ENCODE measurements at regions not wholly inside any gene's neighbourhood (a gene's known extent, or its start where the extent isn't known, plus 50 kb on each side); places are given as distances from the start of the nearest gene placed in this dataset.

DNA sequence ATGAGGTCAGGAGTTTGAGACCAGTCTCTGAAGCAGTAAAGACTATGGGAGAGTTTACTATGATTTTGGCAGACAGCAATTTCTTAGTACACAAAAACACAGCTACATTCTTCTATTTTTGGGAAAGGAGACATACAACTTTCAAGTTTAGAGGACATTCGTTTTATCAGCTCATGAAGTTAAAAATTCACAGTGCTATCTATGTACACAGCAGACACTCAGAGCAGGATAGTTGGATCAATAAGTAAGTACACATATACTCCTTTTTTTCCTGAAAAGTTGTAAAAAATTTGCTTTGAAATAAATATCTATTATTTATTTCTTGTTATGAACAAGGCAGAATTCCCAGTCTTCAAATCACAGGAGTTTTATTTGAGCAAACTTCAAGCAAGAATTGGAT, 159.7 kb downstream of the SERPINI1 start:
- no peak for DNase-seq (ENCODE audit: low spot score)

DNA sequence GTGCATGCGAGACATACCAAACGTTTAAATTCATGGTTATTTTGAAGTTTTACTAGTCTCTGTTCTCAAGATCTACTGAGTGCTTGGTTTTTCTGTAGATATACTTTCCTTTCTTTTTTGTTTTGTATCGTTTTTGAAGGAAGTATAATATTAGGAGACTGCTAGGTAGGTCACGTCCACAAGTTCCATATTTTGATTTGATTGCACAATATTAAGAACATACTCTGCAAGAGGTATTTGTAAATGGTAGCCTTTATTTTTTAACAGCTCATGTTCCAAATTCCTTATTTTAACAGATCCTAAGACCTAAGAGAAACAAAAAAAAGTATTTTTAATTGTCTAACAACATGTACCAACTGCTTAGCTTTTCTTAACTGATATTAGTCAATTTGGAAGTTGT, 156.7 kb downstream of the SERPINI1 start:
- DNase-seq (ENCODE audit: low spot score), result no peak

DNA sequence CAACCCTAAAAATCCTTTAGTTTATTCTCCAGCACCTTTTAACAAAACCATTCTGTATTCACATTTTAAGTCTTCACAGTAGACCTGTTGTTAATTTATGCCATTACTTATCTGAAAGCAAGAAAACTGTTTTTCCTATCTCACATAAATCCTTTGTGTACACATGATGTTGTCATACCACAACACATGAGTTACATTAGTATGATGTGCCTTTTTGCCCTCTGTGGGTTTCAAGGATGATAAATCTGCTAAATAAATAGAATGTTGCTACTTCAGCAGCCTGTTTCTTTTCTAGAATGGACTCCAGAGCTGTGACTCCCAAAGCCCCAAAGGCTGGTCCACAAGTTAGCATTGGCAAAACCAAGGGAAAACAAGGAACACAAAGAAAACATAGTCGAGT, 151.6 kb downstream of the SERPINI1 start:
- no peak for DNase-seq (ENCODE audit: low spot score)

DNA sequence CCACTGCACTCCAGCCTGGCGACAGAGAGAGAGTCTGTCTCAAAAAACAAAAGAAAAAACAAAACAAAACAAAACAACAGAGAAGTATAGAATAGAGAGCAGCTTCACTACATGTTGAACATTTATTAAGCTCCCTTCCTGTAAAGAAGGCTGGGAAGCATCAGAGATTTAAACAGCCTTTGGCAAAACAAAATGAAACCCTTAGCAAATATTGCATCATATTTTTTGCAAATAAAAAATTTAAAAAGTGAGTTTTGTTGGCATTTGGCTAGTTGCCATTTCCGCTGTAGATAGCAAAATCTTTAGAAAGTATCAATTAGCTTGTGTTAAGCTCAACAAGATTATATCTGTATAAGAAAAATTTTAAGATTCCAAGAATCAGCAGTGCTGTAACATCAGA, 151.2 kb downstream of the SERPINI1 start:
- no peak for DNase-seq (ENCODE audit: low spot score)

DNA sequence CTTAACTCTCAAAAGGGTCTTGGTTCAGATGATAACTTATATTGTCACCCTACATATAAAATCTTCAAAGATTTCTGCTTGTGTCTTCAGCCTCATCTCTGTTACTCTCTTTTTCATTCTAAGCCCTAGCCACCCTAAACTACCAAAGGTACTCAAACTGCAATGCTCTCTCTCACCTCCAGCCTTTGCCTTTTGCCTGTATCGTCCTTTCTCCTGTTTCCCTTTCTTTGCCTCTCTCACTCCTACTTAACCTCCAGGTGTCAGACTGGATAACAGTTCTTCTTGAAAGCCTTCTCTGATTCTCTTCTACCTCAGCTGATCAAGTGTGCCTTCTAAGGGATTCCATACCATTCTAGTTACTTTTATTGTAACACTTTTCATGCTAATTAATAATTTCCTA, 149.8 kb downstream of the SERPINI1 start:
- DNase-seq (ENCODE audit: low spot score), result no peak

DNA sequence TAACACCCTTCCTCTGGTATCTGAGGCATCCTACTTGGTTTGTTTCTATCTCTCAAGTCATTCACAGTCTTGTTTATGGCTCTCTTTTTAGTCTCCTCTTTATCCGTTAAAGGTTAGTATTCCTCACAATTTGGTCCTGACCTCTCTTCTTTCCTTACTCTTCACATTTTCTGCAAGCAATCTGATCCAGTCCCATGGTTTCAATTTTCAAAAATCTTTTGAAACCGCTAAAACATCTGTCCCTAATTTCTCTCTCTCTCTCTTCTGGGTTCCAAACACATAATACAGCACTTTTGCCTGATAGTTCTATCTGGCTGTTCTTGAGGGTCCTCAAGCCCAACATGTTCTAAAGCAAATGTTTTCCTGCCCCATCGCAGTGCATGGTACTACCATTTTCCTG, 149.0 kb downstream of the SERPINI1 start:
- no peak for DNase-seq (ENCODE audit: low spot score)

DNA sequence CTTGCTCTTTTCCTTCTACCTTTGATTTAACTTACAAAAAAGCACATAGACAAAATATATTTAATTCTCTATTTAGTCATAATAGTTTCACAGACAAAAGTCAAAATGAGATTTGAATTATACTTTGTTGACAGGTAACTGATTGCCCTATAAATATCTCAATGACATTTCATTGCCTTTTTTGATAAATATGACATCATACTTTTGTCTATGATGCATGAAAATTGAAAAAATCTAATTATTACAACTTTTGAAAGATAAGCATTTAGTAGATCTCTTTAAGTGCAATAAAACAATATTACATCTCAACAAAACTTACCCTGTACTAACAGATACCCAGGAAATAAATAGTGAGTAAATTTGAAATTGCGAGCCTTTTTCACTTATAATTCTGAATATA, 147.9 kb downstream of the SERPINI1 start:
- no peak for DNase-seq (ENCODE audit: low spot score)

DNA sequence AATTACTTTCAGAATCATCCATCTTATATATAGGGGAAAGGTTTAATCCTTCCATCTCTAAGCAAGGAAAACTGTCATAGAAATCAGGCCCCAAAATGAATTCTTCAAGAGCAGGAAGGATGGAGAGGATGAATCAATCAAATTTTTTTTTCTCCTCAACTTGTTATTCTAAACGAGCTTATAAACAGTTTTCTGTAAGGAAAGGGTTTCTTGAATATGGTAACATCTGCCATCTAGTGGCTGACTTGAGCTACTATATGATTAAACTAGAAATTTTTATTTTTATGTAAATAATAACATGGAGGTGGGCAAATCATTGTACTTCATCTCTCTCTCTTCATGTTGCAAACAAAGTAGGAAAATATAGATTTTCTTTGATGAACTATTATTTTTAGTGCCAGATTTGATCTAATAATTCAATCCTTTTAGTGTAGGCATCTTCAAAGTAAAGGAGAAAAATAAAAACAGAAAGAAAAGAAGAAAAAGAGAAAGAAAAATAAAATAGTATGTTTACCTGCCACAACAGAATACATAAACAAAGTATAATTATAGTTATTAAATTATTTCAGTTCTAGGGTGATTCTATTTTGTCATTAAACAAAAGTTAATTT, 146.6 kb downstream of the SERPINI1 start:
- peak; percentile 2 for DNase-seq (ENCODE audit: low spot score)

DNA sequence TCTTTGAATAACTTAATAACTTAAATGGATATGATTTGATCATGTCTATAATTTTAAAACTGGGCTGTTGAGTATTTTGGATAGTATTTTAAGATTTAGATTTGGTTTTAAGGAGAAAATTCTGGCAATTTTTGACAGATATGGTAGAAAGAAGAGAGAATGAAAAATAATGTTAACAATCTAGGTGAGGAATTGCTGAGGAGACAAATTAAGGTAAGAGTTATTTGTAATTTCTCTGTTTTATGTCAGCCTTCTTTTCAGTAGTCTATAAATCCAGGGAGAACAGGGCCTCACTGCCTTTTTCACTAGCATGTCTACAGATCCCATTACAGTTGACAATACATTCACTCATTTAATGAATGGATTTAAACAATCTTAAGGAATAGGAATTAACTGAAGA, 144.7 kb downstream of the SERPINI1 start:
- DNase-seq (ENCODE audit: low spot score), result no peak

DNA sequence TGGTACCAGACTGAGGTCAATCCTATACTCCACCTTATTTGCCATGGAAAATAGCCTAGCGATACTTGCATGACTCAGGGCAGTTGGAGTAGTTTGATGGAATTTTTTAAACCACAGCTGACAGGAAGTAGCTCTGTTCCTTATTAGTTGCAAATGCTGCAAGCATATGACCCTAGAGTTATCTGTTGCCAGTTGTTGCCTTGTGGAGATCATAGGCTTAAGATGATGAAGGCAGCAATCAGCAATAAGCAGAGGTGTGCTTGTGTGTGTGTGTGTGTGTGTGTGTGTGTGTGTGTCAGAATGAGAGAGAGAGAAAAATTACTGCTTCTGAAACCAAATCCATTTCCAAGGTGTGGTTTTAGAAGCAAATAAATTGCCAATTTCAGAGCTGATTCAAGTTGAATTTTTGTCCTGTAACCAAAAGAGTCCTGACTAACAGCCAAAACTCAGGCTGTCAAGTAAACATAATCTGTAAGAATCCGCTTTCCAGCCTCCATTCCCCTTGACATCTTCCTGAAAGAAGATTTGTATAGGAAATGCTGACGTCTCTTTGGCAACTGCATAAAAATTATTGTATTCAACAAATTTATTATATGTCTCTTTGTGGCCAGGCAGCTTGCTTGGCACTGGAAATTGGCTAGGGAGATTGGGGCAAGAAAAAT, 141.2 kb downstream of the SERPINI1 start:
- no peak for DNase-seq (ENCODE audit: low spot score)
